ACC112 (cell line): ENCODE measurements at regions not wholly inside any gene's neighbourhood (a gene's known extent, or its start where the extent isn't known, plus 50 kb on each side); places are given as distances from the start of the nearest gene placed in this dataset.

ENCODE experiments used
- H2AFZ ChIP-seq: fragments of 200-600 bp; sonication (generic); one replicate; pipeline ENCODE4 v1.6.0; 2017; ENCODE audit warnings: antibody characterized with exemption, low read length; ENCODE audit not compliant: unreplicated experiment
- H3K27ac ChIP-seq: fragments of 200-600 bp; sonication (generic); 2 replicates; pipeline ENCODE4 v1.5.1; 2014; ENCODE audit warnings: low read depth, mild to moderate bottlenecking, antibody characterized with exemption, low read length, moderate library complexity
- H3K27me3 ChIP-seq: fragments of 200-600 bp; sonication (generic); 2 replicates; pipeline ENCODE4 v1.6.1; 2014; ENCODE audit warnings: mild to moderate bottlenecking, antibody characterized with exemption, low read length, moderate library complexity, mixed read lengths; ENCODE audit not compliant: insufficient read depth
- H3K36me3 ChIP-seq: fragments of 200-600 bp; sonication (generic); 2 replicates; pipeline ENCODE4 v1.6.1; 2016; ENCODE audit warnings: mild to moderate bottlenecking, antibody characterized with exemption, low read length, moderate library complexity, mixed read lengths; ENCODE audit not compliant: insufficient read depth
- H3K4me1 ChIP-seq: fragments of 200-600 bp; sonication (generic); one replicate; pipeline ENCODE4 v1.6.1; 2016; ENCODE audit warnings: low read length, mixed read lengths; ENCODE audit not compliant: insufficient read depth, unreplicated experiment, control insufficient read depth
- H3K4me3 ChIP-seq: fragments of 200-600 bp; sonication (generic); 2 replicates; pipeline ENCODE4 v1.5.1; 2014; ENCODE audit warnings: mild to moderate bottlenecking, low read depth, low read length
- H3K79me2 ChIP-seq: fragments of 200-600 bp; sonication (generic); one replicate; pipeline ENCODE4 v1.6.0; 2016; ENCODE audit warnings: low read length; ENCODE audit not compliant: control insufficient read depth, unreplicated experiment, insufficient read depth

DNA sequence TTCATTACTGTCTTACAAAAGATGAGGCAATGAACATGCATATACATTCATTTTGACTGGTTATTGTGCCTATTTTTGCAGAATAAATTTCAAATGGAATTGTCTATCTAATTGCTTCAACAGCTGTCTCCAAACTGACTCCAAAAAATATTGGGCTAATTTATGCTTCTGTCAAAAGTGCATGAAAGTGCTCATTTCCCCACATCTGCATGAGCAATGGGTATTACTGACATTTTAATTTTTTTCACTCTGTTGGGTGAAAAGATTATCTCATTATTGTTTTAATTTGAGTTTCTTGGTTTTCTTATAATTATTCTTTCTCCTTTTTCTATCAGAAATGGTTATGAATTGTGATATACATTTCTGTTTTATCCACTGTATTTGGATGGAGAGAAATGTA lies 404.2 kb downstream of the QKI start:
- no peaks in the 10 kb centered on the region for H3K27me3 ChIP-seq
- no peaks in the 10 kb centered on the region for H3K79me2 ChIP-seq
- no peaks in the 10 kb centered on the region for H3K36me3 ChIP-seq
- H3K27ac ChIP-seq, result no peak overlapping the region
- no peaks in the 10 kb centered on the region for H3K4me1 ChIP-seq
- no peak overlapping the region for H3K4me3 ChIP-seq
- no peak overlapping the region for H2AFZ ChIP-seq

DNA sequence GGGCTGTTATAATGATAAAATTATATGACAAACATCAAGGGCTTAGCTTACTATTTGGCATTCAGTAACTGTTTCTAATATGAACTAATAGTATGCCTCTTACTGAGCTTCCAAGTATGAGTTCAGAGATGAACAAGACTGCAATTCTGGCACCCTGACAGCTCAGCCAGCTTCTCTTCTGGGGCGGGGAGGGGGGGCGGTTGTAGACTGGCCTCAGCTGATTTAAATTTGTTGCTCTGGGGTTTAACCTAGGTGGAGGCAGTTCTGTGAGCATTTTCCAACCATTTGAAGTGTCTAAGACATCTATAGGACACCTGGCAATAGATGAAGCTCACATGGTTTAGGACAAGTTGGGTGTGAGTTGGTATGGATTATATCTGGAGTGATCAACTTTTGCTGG lies 401.9 kb downstream of the QKI start:
- H3K4me1 ChIP-seq, result no peaks in the 10 kb centered on the region
- H3K27me3 ChIP-seq, result no peaks in the 10 kb centered on the region
- no peaks in the 10 kb centered on the region for H3K79me2 ChIP-seq
- H2AFZ ChIP-seq, result no peak overlapping the region
- H3K27ac ChIP-seq, result no peak overlapping the region
- H3K4me3 ChIP-seq, result no peak overlapping the region
- no peaks in the 10 kb centered on the region for H3K36me3 ChIP-seq

DNA sequence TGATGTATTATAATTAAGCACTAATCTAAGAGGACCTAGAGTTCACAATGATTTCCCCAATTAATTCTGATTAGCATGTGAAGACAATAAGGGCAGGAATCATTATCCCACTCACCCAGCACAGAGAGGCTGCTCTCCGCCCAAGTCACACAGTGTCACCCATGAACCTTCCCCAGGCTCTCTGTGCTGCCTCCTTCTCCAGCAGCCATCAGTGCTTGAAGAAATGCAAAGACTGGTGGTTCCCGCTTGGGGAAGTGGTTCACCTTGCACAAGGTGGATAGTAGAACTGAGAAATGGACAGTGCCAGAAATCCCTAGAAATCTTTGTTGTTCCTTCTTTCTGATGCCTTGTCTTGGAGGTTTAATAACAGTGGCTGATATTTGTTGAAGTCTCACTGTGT lies 401.3 kb downstream of the QKI start:
- Histone ChIP-seq H3K36me3 (no peaks in the 10 kb centered on the region), H3K79me2 (no peaks in the 10 kb centered on the region), H3K4me1 (no peaks in the 10 kb centered on the region), H3K4me3 (no peak overlapping the region), H3K27ac (no peak overlapping the region), H2AFZ (no peak overlapping the region), H3K27me3 (no peaks in the 10 kb centered on the region)

DNA sequence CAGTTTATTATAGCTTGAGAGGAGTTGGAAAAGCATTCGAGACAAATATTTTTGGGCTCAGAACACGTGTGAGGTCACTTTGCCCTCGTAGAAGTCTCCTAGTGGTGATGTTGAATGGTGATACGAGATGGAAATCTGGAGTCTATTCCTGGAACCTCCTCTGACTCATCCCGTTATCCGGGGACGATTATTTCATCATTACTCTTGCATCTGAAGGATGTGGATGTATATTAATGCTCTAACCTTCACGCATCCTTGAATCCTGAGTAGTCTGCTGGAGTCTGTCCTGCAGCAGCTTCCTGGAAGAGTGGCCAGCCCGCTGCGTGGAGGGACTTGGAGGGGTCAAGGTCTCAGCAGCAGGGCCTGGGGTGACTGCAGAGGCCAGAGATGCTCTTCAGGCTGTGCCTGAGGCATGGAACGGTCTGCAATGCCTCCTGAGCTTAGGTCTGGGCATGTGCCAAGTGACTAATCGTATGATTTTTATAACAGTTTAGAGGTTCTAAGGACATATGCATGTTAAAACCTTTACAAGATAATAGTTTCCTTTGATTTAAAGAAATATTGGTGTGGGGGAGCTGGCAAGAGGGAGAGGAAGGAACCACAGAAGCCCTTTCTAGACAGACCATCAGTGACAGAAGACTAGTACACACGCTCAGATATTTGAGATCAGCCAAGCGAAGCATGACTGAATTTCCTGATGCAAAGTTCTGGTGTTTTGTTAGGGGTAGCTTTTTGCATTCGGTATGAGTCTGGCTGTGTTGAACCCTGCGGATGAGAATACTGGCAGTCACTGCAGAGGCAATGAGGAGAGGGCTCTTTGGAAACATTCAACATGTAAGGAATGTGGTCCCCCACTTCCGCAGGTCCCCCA lies 400.2 kb downstream of the QKI start:
- H3K27me3 ChIP-seq, result no peaks in the 10 kb centered on the region
- H2AFZ ChIP-seq, result no peak overlapping the region
- no peak overlapping the region for H3K4me3 ChIP-seq
- H3K79me2 ChIP-seq, result no peaks in the 10 kb centered on the region
- H3K4me1 ChIP-seq, result no peaks in the 10 kb centered on the region
- H3K27ac ChIP-seq, result no peak overlapping the region
- no peaks in the 10 kb centered on the region for H3K36me3 ChIP-seq

DNA sequence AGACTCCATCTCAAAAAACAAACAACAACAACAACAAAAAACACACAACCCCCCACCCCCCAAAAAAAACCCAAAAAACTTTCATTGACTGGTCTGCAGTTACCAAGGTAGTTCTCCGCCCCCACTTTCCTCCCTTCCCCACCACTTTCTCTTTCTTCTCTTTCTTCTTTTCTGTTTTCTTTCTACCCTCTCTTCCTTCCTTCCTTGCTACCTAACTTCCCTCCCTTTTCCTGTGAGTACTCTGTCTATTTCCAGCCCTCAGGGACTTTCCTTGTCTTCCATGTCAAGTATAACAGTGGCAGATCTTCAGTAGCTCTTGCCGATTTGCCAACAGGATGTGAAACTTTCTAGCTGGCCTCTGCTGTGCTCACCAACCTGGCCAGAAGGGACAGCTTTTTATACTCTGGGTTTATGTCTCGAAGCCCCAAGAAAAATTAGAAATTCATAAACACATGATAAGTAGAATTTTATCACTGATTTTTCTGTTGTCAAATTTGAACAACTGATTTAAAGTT lies 399.5 kb downstream of the QKI start:
- Histone ChIP-seq H3K79me2 (no peaks in the 10 kb centered on the region), H2AFZ (no peak overlapping the region), H3K36me3 (no peaks in the 10 kb centered on the region)

DNA sequence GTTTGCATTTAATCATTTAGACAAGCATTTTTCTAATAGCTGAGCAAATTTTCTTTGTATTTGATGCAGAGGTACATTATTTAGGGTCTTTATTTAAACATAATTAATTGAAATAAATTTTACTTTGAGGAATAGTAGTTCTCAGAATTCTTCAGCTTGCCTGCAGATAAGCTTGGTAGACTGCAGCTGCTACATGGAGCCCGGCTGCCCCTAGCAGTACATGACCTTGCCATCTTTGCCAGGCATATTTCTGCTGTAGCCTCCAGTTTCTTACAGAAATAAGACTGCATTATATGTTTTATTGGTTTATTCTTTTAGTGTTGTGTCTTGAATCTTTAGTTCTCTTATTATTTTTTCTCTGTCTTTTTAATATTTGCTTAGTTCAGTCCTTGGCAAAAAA lies 396.8 kb downstream of the QKI start:
- no peaks in the 10 kb centered on the region for H3K36me3 ChIP-seq
- no peak overlapping the region for H3K4me3 ChIP-seq

More for the DNA sequence above, 399.5 kb downstream of the QKI start:
- H3K27me3 ChIP-seq, result no peaks in the 10 kb centered on the region
- no peaks in the 10 kb centered on the region for H3K4me1 ChIP-seq
- no peak overlapping the region for H3K4me3 ChIP-seq
- H3K27ac ChIP-seq, result no peak overlapping the region

DNA sequence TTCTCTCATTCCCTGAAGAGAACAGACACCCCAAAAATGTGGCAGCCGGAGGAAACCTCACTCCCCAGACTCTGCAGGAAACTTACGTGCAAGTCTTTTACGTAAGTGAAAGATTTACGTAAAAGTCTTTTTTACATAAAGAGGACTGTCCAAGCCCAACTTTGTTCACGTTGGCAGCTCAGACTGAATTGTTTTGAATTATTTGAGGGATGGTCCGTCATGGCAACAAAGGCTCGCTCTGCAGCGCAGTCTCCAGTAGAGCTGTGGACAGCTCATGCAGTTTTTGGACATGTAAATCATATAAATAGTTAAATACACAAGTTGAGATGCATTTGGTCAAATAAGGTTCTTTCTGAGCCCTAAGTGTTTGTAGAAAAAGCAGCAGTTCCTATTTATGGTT lies 394.8 kb downstream of the QKI start:
- H3K36me3 ChIP-seq, result no peaks in the 10 kb centered on the region
- H3K27me3 ChIP-seq, result no peaks in the 10 kb centered on the region
- no peaks in the 10 kb centered on the region for H3K79me2 ChIP-seq
- no peak overlapping the region for H3K4me3 ChIP-seq
- no peak overlapping the region for H3K27ac ChIP-seq
- H2AFZ ChIP-seq, result no peak overlapping the region
- no peaks in the 10 kb centered on the region for H3K4me1 ChIP-seq

More for the DNA sequence above, 396.8 kb downstream of the QKI start:
- Histone ChIP-seq H3K4me1 (no peaks in the 10 kb centered on the region), H3K27ac (no peak overlapping the region), H3K27me3 (no peaks in the 10 kb centered on the region), H2AFZ (no peak overlapping the region), H3K79me2 (no peaks in the 10 kb centered on the region)

DNA sequence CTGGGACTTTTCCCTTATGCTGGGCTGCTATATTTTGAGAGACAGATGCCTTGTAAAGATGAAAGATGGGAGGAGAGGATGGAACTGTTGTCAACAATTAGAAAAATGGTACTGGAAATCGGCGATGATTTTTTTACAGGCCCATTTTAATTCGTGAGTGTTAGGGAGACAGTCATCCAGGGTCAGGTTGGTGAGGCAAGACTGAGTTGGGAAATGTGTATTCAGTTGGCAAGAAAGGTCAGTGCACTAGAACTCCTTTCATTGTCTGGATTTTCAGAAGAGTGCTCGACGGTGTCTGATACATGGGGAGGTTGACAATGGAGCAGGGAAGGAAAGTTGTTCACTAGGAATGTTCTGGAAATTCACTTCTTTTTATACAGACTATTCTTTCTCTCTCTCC lies 394.4 kb downstream of the QKI start:
- no peak overlapping the region for H2AFZ ChIP-seq

DNA sequence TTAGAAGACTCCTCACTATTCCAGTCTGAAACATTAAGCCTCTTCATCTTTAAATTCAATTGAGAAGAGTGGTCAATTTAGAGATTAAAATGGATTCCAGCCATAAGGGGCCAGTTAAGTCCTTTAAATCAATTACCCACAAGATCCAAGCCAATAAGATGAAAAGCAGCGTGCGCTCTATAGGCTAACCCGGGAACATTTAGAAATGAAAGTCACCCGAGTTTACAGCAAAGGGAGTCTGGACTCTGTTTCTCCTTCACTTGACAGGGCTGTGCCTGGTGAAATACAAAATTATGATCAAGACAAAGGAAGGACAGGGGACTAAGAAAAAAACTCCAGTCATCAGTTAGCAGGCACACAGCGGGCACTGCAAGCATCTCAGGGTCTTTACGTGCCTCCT lies 393.7 kb downstream of the QKI start:
- H3K4me3 ChIP-seq, result no peak overlapping the region
- no peaks in the 10 kb centered on the region for H3K36me3 ChIP-seq
- no peaks in the 10 kb centered on the region for H3K4me1 ChIP-seq
- no peaks in the 10 kb centered on the region for H3K27me3 ChIP-seq
- no peaks in the 10 kb centered on the region for H3K79me2 ChIP-seq
- no peak overlapping the region for H2AFZ ChIP-seq
- no peak overlapping the region for H3K27ac ChIP-seq

More for the DNA sequence above, 394.4 kb downstream of the QKI start:
- H3K79me2 ChIP-seq, result no peaks in the 10 kb centered on the region
- no peaks in the 10 kb centered on the region for H3K27me3 ChIP-seq
- no peaks in the 10 kb centered on the region for H3K36me3 ChIP-seq
- H3K4me1 ChIP-seq, result no peaks in the 10 kb centered on the region
- H3K27ac ChIP-seq, result no peak overlapping the region
- H3K4me3 ChIP-seq, result no peak overlapping the region

DNA sequence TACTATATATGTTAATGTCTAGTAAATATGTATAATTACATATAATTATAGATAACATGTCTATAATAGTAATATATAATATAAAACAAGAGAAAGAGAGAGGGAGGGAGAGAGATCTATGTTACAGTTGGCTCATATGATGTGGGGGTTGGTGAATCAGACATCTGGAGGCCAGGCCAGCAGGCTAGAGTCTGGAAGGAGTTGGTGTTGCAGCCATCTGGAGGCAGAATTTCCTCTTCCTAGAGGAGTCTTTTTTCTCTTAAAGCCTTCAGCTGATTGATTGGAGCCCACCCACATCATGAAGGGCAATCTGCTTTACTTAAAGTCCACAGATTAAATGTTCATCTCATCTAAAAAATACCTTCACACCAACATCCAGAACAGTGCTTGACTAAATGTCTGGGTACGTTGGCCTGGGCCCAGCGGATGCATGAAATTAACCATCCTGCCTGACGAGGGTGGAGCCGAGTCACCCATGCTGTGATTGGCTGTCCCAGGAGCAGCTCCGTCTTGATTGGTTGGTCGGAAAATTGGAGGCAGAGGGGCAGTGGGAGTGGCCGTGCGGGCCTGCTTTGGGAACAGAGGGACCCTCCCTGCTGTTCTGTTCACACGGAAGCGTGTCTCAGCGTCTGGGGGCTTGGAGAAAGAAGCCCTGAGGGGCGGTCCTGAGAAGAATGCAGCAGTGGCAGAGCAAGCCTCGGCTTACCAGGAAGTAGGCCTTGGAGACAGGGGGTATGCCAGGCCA lies 392.4 kb downstream of the QKI start:
- H3K4me3 ChIP-seq, result no peak overlapping the region
- no peaks in the 10 kb centered on the region for H3K27me3 ChIP-seq
- H2AFZ ChIP-seq, result no peak overlapping the region
- H3K79me2 ChIP-seq, result no peaks in the 10 kb centered on the region
- no peak overlapping the region for H3K27ac ChIP-seq
- H3K36me3 ChIP-seq, result no peaks in the 10 kb centered on the region
- H3K4me1 ChIP-seq, result no peaks in the 10 kb centered on the region
